ENCODE measurements at regions not wholly inside any gene's neighbourhood (a gene's known extent, or its start where the extent isn't known, plus 50 kb on each side); places are given as distances from the start of the nearest gene placed in this dataset.
"Not testable (repeated sequence)": the region's sequence is repeated elsewhere in the genome, so short reads cannot be mapped to it uniquely, and the experiment has no call there.

DNA sequence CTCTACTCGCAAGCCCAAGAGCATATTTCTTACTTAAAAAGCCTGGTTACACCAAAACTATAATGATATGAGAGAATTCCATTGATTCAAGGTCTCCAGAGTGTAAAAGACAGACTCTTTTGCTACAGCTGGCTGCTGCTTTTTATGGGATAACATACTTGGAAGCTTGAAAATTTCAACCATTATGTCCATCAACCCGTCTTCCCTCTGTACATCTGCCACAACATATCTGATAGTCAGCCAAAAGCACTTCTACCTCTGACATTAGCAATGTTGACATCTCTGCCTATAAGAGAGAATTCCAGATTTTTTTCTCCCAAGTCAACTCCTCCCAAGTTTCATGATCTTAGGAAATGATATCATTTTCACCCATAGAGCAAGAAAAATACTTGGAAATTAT, 54.4 kb upstream of the IQCM start:
- no peak for DNase-seq

DNA sequence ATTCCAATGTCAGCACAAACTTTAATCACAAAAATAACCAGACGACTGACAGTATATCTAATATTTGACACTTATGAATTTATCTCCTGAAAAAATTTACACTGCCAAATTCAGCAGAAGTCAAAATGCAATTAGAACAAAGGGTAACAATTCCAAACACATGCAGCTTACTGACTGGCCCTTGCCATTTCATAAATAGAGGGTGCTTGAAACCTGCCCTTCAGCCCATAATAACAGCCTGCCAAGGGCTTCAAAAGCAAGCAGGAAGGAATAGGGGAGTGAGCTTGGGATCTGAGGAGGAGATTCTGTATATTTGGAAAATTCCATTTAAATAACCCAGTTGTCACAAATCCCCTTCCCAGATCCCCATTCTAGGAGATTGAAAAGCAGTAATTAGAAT, 66.1 kb upstream of the IQCM start:
- no peak for DNase-seq

DNA sequence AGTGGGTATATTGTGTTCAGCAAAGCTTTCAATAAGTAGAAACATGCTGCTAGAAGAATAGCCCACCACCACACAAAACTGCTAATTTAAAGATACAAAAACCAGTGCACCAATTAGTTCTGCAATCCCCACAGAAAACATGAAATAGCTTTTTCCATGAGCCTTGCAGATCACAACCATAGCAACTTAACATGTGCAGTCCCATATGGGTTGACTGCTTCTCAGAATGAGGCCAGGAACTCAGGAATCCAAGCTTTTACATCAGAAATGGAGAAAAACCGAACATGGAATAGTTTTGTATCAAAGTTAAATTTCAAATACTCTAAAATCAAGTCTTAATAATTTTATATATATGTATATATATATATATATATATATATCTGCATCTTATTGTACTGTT, 66.6 kb upstream of the IQCM start:
- DNase-seq, result no peak

DNA sequence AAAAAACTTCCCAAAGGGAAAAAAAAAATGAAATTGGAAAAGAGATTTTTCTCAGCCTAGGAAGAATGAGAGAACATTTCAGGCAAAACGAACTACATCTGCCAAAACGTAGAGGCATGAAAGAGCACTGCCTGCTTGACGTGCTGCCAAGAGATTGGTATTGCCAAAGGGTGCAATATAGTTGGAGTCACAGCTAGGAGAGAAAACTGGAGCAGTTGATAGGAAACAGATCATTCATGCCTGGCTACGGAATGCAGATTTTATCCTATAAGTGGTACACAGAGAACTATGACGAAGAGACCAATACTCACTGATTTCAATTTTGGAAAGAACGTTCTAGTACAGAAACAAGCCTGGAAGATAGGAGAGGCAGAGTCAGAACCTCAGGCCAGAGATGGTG, 68.4 kb upstream of the IQCM start:
- DNase-seq, result no peak

DNA sequence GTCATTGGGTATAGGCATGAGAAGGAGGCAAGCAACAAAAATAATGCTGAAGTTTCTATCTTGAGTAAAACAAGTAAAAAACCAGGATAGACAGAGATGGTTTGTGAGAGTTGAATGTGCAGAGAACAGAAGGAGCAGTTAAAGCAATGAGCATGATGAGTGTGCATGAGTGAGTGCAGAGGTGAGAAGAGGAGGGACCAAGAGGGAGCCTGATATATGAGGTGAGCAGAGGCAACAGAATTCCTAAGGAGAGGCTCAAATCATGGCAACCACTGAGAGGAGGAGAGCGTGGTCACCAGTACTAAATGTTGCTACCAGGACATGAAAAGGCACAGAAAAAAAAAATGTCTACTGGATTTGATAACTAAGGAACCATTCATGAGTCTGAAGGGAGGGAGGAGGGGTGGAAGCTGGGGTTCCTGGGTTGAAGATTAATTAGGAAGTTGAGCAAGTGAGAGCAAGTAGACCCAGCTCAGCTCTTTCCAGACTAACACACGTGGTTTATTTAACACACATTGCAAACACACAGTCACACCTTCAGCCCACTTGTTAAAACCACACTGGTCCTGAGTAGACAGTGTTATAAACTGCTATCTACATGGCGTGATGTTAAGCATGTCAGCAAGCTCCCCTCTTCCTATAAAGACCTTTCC, 69.0 kb upstream of the IQCM start:
- no peak for DNase-seq

DNA sequence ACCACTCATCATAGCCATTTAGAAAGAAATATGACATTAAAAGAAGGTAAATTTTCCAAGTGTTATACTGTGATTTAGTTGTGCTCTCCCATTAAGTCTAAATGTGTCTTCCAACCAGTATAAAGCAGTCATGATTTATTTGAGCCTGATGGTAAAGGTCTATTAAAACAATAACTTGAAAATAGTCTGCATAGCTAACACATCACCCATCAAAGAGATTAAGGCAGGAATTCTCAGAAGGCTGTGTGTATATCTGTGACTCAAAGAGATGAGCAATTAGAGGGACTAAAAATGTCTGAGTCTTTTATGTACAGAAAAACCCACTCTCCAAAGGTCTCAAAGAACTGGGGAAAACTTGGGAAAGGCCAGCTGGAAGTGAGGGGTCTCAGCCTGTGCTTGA, 70.3 kb upstream of the IQCM start:
- DNase-seq, result no peak

DNA sequence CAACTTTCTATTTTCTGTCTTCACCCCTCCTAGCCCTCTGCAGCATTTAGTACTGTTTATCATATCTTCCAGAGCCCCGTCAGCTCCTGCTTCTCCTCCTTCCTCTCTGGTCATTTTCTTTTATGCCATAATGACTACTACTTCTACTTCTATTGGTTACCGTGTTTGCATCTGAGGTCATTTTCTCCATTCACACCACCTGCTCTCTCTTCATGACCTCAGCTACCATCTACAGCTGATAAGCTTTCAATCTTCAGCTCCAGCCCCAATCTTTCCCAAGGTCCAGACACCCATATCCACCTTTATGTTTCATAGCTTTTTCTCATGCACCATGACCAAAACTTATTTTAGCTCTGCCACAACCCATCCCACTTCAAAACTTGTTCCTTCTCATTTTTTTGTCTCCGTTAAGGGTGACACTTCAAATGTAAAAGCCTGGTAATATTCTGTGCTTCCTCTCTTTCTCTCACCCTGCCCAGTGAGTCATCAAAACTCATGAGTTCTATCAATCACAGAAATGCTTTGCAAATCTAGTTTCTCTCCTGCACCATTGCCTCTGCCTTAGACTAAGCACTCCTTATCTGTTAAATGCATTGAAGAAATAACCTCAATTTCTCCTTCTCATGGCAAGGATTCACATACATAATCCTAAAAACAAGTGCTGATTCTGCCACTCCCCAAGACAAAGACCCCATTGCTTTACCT, 71.3 kb upstream of the IQCM start:
- DNase-seq, result no peak

DNA sequence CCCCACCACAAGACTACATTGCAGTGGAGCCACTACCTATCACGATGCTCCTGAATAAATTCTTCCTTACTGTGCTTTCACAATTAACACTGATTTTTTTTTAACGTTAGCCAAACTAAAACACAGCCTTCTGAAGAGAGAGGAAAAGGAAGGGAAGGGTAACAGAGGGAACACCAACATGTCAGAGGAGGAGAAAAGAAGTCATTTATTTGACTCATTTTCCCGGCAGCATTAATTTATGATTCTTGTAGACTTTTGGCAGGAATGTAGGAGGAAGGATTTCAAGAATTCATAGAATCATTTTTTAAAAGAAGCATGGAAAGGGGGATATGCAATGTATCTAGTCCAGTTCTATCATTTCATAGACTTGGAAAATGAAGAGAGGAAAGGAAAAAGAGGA, 74.3 kb upstream of the IQCM start:
- DNase-seq, result no peak

DNA sequence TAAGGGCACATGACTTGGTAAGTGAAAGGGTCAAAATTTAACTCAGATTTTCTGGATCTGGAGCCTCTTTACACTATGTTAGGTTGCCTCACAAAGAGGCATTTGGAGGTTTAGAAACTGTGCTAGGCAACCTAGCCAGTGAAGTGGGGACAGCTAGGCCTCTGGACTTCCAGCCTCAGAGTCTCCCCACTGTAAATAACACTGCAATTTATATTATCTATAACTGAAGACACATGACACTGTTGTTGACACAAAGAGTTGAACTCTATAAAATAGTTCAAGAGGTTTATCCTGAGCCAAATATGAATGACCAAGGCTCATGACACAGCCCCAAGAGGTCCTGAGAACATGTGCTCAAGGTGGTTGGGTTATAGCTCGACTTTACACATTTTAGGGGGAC, 74.9 kb upstream of the IQCM start:
- DNase-seq, result no peak

DNA sequence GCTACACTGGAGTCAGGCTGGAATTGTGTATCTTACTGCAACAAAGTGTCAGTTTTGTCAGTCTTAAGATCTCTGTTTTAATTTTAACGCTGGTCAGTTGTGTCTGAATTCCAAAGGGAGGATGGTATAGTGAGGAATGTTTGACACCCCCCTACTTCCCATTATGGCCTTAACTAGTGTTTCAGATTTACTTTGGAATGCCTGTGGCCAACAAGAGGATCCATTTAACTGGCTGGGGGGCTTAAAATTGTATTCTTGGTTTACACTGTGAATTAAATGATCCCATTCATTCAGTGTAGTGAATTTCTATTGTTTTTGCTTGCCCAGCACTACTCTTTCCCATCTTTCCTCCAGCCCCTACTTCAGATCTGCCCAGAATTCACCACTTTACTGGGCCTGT, 75.8 kb upstream of the IQCM start:
- no peak for DNase-seq

DNA sequence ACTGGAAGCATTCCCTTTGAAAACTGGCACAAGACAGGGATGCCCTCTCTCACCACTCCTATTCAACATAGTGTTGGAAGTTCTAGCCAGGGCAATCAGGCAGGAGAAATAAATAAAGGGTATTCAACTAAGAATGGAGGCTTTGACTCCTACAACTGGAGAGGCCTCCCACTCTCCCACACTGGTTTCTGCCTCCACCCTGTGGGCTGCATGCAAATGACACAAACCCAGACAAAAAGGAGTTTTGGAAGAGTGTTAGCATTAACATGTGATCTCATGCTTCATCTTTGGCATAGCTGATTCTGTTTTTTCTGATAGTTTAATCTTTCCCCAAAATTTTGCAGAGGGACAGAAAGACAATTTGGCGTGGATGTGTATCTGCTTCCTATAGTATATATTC, 80.8 kb upstream of the IQCM start:
- DNase-seq, result no peak

DNA sequence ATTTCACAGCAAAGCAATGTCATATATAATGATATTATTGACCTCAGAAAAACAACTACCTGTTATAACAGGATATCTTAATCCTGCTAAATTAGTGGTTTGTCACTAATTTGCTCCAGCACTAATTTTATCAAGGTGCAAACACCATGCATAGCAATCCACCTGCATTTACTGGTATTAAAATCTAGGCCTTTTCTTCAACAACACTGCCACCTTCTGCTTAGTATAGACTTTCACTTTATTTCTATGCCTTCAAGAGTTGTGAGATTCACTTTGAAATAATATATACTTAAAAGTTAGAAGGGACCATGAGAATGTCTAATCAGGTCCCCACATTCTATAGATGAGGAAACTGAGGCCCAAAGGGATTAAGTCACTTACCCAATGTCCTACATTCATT, 82.1 kb upstream of the IQCM start:
- DNase-seq, result no peak

DNA sequence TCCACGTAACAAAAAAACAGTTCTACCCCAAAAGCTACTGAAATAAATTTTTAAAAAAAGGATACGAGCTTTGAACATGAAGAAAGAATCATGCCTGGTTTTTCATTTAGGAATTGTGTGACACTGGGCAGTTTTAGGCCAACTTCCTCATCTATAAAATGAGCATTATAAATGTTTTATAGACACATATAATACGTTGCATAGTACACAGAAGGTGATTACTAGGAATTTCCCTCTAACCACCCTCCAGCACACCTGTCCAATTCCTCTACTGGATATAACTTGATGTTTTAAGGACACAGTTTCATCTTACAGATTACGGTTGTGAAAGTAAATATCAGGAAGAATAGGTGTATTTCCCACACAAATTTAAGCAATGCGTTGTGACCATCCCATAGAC, 85.5 kb upstream of the IQCM start:
- DNase-seq, result no peak

DNA sequence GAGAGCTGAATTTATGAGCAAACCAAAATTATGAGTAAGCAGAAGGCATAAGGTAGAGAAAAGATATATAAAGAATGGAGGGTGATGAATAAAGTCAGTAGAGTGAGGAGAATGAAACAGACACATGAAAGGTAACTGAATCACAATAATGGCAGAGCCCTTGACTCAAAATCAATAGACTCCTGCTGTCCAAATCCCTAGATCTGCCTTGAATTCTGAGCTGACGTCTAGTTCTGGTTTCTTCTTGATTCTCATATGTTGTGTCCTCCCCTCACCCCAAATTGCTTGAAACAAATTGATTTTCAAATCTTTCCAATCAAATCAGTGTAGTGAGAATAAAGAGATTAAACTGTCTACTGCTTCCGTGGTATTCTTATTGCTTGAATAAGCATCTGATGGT, 86.6 kb upstream of the IQCM start:
- no peak for DNase-seq

DNA sequence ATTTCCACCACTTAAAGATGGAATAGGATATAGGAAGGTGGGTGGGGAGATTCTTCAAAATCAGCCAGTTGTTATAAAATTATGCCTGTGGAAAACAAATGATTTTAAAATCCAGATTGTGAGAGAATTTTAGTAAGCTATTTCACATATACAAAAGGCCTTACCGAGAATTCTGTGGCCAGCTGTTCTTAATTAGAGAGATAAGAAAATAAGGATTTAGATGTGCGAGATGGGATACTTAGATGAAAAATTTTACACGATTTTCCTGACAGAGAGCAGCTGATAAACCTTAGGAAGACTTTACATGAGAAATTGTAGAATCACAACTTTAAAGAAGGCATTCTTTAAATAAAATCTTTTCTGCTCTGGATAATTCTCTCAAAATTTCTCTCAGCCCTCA, 94.5 kb upstream of the IQCM start:
- DNase-seq, result no peak

DNA sequence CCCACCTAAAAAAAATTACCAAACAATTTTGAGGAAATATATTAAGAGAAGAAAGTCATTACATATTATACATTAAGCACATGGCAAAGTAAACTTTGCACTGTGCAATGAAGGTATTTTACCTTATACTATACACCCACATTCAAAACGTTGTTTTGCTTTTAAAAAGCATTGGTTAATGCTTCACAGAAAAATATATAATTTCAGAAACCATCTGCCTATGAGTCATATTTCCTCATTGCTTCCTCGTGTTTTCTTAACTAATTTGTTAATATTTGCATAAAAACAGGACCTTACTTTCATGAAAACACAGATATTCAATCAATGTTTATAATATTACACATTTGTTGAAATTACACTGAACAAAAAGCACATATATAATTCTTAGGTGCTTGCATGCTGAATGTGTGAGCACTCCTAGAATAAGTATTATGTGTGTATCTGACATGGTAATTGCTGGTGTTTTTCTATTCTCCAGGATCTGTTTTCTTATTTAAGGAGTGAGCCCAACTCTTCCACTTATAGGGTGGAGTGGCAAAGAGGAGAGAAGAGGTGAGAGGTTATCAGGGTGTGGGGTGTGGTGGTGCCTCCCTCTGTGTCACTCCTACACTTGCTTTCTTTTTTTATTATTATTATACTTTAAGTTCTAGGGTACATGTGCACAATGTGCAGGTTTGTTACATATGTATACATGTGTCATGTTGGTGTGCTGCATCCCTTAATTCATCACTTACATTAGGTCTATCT, 95.1 kb upstream of the IQCM start:
- no peak for DNase-seq

DNA sequence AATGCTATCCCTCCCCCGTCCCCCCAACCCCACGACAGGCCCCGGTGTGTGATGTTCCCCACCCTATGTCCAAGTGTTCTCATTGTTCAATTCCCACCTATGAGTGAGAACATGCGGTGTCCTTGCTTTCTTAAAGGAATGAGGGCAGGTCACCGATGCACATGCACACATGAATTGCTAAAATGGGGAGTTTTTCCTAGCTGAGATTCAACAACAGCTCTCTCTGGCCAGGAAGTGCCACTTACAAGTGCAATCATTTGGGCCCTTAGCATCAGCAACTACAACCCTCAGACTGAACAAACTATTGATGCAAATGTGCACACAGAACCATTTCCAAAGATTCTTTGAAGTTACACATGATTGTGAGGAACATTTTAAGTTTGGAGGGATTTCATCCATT, 95.7 kb upstream of the IQCM start:
- no peak for DNase-seq

DNA sequence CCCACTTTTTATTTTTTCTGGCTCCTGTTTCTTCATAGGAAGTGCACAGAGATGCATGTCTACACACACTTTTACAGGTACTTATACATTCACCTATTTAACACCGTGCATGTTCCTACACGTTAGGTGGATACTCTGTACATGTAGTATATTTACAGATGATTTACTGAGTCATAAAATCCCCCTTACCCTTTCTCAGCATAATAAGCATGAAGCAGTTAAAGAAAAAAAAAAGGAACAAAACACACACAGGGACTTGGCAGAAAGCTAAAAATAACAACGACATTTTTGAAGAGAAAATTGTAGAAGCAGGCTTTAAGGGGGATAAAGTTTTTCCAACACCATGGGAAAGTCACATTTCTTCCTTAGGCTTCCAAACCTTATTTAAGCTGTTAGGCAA, 96.4 kb upstream of the IQCM start:
- no peak for DNase-seq

DNA sequence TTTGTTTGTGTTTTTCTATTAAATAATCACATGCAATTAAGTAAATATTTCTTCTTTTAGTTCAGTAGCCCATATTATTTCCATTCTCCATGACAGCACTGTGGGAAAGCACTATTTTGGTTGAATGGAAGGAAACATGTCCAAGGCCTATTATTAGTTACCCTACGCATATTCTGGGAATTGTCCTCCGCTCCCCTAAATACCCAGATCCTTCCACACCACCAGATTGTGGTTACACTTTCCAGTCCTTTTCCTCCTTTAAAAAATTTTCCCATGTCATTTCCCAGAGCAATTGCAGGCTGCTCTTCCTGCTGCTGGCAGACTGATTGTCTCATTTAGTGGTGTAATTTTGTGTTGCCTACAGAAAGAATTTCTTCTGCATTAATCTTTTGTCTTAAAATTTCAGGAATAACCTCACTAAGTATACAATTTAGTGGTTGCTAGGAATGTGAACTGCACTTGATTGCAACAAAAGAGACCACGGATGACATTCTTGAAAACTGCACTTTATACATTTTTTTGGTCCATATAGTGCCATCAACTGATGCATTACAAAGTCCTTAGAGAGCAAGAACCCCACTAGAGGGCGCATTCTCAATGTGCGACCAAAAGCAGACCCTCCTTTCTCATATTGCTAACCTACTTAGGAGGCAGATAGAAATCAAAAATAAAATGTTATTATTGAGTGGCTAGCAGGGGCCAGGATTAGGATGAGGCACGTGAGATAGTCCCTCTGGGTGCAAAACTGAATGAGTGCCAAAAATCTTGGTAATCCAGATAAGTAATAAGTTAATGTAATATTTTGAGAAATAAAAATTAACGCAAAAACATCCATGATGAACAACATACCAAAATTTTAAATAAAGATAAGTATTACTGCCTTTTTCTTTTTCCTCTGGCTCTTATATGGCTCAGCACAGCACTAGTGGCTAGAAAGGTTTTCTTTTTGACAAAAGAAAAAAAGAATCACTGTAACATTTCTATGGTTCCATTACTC, 98.8 kb upstream of the IQCM start:
- no peak for DNase-seq

DNA sequence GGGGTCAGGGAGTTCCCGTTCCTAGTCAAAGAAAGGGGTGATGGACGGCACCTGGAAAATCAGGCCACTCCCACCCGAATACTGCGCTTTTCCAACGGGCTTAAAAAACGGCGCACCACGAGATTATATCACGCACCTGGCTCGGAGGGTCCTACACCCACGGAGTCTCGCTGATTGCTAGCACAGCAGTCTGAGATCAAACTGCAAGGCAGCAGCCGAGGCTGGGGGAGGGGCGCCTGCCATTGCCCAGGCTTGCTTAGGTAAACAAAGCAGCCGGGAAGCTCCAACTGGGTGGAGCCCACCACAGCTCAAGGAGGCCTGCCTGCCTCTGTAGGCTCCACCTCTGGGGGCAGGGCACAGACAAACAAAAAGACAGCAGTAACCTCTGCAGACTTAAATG, 100.1 kb upstream of the IQCM start:
- not testable (repeated sequence) for DNase-seq

DNA sequence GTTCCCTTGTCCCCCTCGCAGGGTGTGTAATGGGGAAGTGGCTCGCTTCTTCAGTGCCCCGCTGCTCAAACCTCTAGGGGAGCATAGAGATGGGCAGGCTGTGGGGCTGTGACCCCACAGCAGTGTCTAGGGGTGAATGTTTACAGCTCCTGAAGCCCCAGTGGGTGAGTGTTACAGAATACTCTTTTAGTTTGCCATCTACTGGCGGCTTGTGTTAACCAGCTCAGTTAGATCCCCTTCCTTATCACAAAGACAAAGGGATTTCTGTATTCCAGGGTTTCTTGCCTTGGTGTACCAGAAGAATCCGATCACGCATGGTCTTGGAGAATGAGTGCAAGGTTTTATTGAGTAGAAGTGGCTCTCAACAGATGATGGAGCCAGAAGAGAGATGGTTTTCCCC, 108.1 kb upstream of the IQCM start:
- no peak for DNase-seq

DNA sequence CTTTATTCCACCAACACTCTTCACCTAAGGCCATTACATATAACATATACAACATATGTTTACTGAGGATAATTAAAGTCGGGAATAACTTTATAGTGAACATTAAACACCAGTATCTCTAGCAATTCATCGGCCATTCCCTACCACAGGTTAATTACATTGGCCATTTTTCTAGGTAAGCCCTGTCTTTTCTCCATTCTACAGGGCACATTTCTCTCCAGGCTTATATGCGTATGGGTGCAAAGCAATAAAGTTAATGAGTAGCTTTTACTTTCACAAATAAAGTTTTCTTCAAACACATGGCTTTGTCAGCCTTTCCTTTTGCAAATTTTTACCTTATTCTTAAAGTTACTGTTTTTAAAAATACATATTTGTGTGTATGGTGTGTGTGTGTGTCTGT, 111.9 kb upstream of the IQCM start:
- no peak for DNase-seq

DNA sequence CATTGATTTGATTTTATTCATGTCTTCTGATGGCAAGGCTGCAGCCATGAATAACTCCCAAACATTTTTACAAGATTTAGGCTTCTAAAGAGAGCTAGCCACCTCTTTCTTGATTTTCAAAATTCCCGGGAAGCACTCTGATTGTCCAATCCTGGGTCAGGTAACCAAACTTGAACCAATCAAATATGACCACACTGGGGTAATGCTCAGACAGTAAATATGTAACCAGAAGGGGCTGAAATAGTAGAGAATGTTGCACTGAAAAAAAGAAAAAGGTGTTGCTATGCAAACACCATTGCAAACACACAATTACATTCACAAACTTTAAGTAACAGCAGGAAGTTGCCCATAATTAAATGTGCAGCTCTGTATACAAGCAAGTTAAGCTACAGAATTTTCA, 112.9 kb upstream of the IQCM start:
- DNase-seq, result no peak
